Left lung (tissue), 4 donors: ENCODE measurements at regions not wholly inside any gene's neighbourhood (a gene's known extent, or its start where the extent isn't known, plus 50 kb on each side); places are given as distances from the start of the nearest gene placed in this dataset.

Experiments used
- ATAC-seq: fragments of 200-7000 bp; cut with Tn5 transposase; one replicate; pipeline ENCODE4 v1.9.1; 2020; ENCODE audit warnings: moderate library complexity
- DNase-seq, 4 donors: peaks; one replicate each; pipeline ENCODE4 v3.0.0-alpha.2; 2013 to 2020
- H3K27ac ChIP-seq, 2 donors: fragments of 200-600 bp; sonication (generic) in 1 of 2; one replicate each; pipeline versions ENCODE4 v1.5.0 to v1.8.0; 2020 to 2021
- H3K27me3 ChIP-seq, 2 donors: fragments of 200-600 bp; sonication (generic) in 1 of 2; one replicate each; pipeline versions ENCODE4 v1.5.0 to v1.8.0; 2020 to 2021
- H3K36me3 ChIP-seq, 2 donors: fragments of 200-600 bp; sonication (generic) in 1 of 2; one replicate each; pipeline versions ENCODE4 v1.5.0 to v1.8.0; 2020 to 2021
- H3K4me1 ChIP-seq, 2 donors: fragments of 200-600 bp; one replicate each; pipeline ENCODE4 v1.8.0; 2021
- H3K4me3 ChIP-seq, 2 donors: fragments of 200-600 bp; sonication (generic) in 1 of 2; one replicate each; pipeline versions ENCODE4 v1.5.0 to v1.8.0; 2020 to 2021; ENCODE audit warnings: mild to moderate bottlenecking in 1 of 2
- H3K9me3 ChIP-seq, 2 donors: fragments of 200-600 bp; sonication (generic) in 1 of 2; one replicate each; pipeline versions ENCODE4 v1.5.0 to v1.8.0; 2020 to 2021
- intact Hi-C, 2 donors: fragments of 100-400 bp; cut with DNase I; formaldehyde crosslinking; loops; one replicate each; pipeline versions ENCODE4 v1.11.2 to v1.14.2; 2022
- microRNA-seq, 2 donors: library from miRNA; unstranded; fragments of <30 nt; microRNA quantifications; one replicate each; pipeline ENCODE4, GENCODE V29; 2019
- TF ChIP-seq, protein P1 (sequence below), 2 donors: fragments of 200-600 bp; sonication (generic) in 1 of 2; IDR thresholded peaks; one replicate each; pipeline versions ENCODE4 v1.5.0 to v1.8.0; 2021; ENCODE audit warnings: antibody characterized with exemption in 2 of 2
- donor health status: DM: no; HTN: yes; CAD: no.
- donor health status: DM: no; HTN: no; CAD: no.

DNA sequence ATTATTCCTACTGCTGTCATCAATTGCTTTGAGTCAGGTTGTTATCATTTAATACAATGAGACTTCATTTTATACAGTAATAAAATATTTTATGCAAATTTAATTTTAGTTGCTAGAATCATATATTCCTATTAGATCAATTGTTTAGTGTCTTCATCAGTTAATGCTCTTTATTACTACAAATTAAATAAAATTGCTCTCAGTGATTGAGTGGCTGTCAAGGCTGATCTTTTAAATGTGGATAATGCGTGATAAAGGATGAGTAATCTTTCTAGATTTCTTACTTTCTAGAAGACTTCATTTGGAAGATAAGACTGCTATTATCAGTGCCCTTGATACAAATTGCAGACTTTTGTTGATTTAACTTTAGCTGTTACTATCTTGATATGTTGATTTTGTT lies 59.6 kb upstream of the CDH2 start:
- TF ChIP-seq, protein P1, sequence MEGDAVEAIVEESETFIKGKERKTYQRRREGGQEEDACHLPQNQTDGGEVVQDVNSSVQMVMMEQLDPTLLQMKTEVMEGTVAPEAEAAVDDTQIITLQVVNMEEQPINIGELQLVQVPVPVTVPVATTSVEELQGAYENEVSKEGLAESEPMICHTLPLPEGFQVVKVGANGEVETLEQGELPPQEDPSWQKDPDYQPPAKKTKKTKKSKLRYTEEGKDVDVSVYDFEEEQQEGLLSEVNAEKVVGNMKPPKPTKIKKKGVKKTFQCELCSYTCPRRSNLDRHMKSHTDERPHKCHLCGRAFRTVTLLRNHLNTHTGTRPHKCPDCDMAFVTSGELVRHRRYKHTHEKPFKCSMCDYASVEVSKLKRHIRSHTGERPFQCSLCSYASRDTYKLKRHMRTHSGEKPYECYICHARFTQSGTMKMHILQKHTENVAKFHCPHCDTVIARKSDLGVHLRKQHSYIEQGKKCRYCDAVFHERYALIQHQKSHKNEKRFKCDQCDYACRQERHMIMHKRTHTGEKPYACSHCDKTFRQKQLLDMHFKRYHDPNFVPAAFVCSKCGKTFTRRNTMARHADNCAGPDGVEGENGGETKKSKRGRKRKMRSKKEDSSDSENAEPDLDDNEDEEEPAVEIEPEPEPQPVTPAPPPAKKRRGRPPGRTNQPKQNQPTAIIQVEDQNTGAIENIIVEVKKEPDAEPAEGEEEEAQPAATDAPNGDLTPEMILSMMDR (IDR thresholded peaks at IDR 0.05) = no peak
- ATAC-seq (no peak), DNase-seq (no peak)
- H3K27ac ChIP-seq = no peak overlapping the region
- H3K36me3 ChIP-seq = no peaks in the 10 kb centered on the region
- H3K9me3 ChIP-seq = peaks cover 0 to 6% of the 10 kb centered on the region in 2 donors
- no peaks in the 10 kb centered on the region for H3K4me1 ChIP-seq
- intact Hi-C loops = no loop called here
- no peak overlapping the region for H3K4me3 ChIP-seq
- no peaks in the 10 kb centered on the region for H3K27me3 ChIP-seq

Small RNA genes lying in the stretch of these regions (microRNA-seq; reads per million reads assigned to microRNA genes)
- gene MIR302F = 0 reads per million in 2 donors
